ENCODE measurements at regions not wholly inside any gene's neighbourhood (a gene's known extent, or its start where the extent isn't known, plus 50 kb on each side); places are given as distances from the start of the nearest gene placed in this dataset.
"Not testable (repeated sequence)": the region's sequence is repeated elsewhere in the genome, so short reads cannot be mapped to it uniquely, and the experiment has no call there.

DNA sequence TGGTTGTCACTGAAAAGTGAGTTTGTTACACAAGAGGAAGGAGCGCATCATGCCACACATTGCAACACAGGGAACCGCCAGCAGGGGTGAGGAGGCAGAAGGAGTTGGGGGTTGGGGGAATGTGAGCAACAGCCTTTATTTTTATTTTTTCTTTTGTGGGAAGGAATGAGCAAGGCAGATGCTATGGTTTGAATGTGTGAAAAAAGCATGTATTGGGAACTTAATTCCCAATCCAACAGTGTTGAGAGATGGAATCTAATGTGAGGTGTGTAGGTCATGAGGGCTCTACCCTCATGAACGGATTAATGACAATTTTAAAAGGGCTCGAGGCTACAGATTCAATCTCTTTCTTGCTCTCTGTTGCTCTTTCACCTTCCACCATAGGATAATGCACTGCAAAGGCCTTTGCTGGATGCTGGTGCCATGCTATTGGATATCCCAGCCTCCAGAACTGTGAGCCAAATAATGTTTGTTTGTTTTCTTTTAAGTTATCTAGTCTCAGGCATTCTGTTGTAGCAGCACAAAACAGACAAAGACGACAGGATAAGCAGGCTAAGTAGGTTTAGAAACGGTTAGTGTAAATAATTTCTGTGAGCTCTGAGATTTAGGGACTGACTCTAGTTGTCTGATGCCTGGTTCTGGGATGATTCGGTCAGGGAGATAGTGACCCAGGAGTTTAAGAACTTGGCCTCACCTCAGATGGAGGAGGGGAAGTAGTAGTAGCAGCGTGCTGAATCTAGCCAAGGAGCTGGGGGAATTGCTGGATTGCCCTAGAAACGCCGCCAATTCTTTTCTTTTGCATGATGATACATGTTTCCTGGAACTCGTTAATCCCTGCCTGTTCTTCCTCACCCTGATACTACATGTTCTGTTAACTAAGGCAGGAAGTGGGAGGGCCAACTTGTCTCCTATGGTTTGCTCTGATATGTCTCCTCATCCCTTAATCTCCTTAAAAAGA lies 156.6 kb upstream of the CTSO start:
- dilution Hi-C loops (cut with MboI; ENCODE audit: extremely low pct_ligation_motif_present, low sequenced_read_pairs), result no loop called here
- Histone ChIP-seq H3K9me1 (replicated peaks; ENCODE audit: control insufficient read depth, extremely low read depth, insufficient read depth, low read length) (no peaks in the 10 kb centered on the region), H3K4me1 (ENCODE audit: control insufficient read depth, extremely low read depth, insufficient read depth, low read length) (no peaks in the 10 kb centered on the region), H3K27ac (ENCODE audit: insufficient read depth, low read depth, low read length) (no peak overlapping the region), H3K9me3 (replicated peaks; ENCODE audit: control insufficient read depth, insufficient read depth, low read length) (no peaks in the 10 kb centered on the region), H3K4me3 (replicated peaks in 1 of 3; ENCODE audit: insufficient read depth in 1 of 3, low read depth in 1 of 3, low read length in 3 of 3) (no peak overlapping the region), H3K27me3 (ENCODE audit: control insufficient read depth in 2 of 2, insufficient read depth in 2 of 2, low read length in 2 of 2) (no peaks in the 10 kb centered on the region), H3K79me2 (ENCODE audit: control insufficient read depth, insufficient read depth, low read length) (no peaks in the 10 kb centered on the region), H3K36me3 (ENCODE audit: control insufficient read depth in 2 of 2, extremely low read depth in 1 of 2, insufficient read depth in 2 of 2, low read length in 2 of 2) (no peaks in the 10 kb centered on the region), H4K20me1 (replicated peaks; ENCODE audit: control insufficient read depth, extremely low read depth, insufficient read depth, low read length) (no peaks in the 10 kb centered on the region), H3K4me2 (ENCODE audit: insufficient read depth, low read length) (no peak overlapping the region), H2AFZ (ENCODE audit: low read depth, low read length) (no peak overlapping the region), H3K9ac (replicated peaks; ENCODE audit: extremely low read depth, insufficient read depth, low read length) (no peak overlapping the region)
- ChIA-PET POLR2A (no interaction called here), CTCF (interaction anchor here (0.9 kb wide), 1 partner anchor 267 kb away, joined by 4 read pairs; no protein-coding TSS in a partner anchor)
- intact Hi-C loops (cut with micrococcal nuclease), result loop anchor here (5.0 kb wide), 1 partner anchor 267 kb away; no protein-coding TSS in a partner anchor
- TF ChIP-seq MAX (IDR thresholded peaks at IDR 0.05; ENCODE audit: insufficient read depth, insufficient read length) (no peak), JUN (IDR thresholded peaks at IDR 0.05; ENCODE audit: borderline replicate concordance, insufficient read depth, insufficient read length, low read depth) (no peak), POLR2A (IDR thresholded peaks at IDR 0.05; ENCODE audit: low read depth, low read length) (no peak)
- BruUV-seq (replicated peaks), result no TSS peak
- DNase-seq (ENCODE audit: low read depth, low spot score), result peak; percentile 6
- no peak for FAIRE-seq

DNA sequence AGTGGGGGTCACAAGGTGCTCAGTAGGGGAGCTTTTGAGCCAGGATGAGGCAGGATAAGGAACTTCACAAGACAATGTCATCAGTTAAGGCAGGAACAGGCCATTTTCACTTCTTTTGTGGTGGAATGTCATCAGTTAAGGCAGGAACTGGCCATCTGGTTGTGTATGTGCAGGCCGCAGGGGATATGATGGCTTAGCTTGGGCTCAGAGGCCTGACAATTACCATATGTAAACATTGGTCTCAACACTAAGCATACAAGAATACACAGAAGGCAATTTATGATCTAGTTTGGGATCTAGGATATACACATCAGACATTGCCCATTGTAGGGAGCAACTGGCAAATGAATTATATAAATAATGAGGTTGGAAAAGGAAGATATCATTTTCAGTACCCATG lies 155.4 kb upstream of the CTSO start:
- BruUV-seq (replicated peaks); H3K4me3 ChIP-seq (replicated peaks in 1 of 3; ENCODE audit: insufficient read depth in 1 of 3, low read depth in 1 of 3, low read length in 3 of 3); H3K79me2 ChIP-seq (ENCODE audit: control insufficient read depth, insufficient read depth, low read length); H3K9me1 ChIP-seq (replicated peaks; ENCODE audit: control insufficient read depth, extremely low read depth, insufficient read depth, low read length); H3K4me2 ChIP-seq (ENCODE audit: insufficient read depth, low read length); H3K27me3 ChIP-seq (ENCODE audit: control insufficient read depth in 2 of 2, insufficient read depth in 2 of 2, low read length in 2 of 2); H3K9me3 ChIP-seq (replicated peaks; ENCODE audit: control insufficient read depth, insufficient read depth, low read length); dilution Hi-C loops (cut with MboI; ENCODE audit: extremely low pct_ligation_motif_present, low sequenced_read_pairs); POLR2A ChIA-PET; FAIRE-seq; H3K9ac ChIP-seq (replicated peaks; ENCODE audit: extremely low read depth, insufficient read depth, low read length); H3K27ac ChIP-seq (ENCODE audit: insufficient read depth, low read depth, low read length); H4K20me1 ChIP-seq (replicated peaks; ENCODE audit: control insufficient read depth, extremely low read depth, insufficient read depth, low read length); H3K36me3 ChIP-seq (ENCODE audit: control insufficient read depth in 2 of 2, extremely low read depth in 1 of 2, insufficient read depth in 2 of 2, low read length in 2 of 2); H3K4me1 ChIP-seq (ENCODE audit: control insufficient read depth, extremely low read depth, insufficient read depth, low read length); intact Hi-C loops (cut with micrococcal nuclease); H2AFZ ChIP-seq (ENCODE audit: low read depth, low read length); CTCF ChIA-PET; DNase-seq (ENCODE audit: low read depth, low spot score): not testable (repeated sequence)

All from endothelial cell of umbilical vein (primary cell).